OCI-LY7 (cell line): ENCODE measurements at regions not wholly inside any gene's neighbourhood (a gene's known extent, or its start where the extent isn't known, plus 50 kb on each side); places are given as distances from the start of the nearest gene placed in this dataset.

Experiments
- CTCF ChIP-seq: fragments of 200-600 bp; sonication (generic); conservative IDR thresholded peaks from 2 replicates; pipeline ENCODE4 v1.5.1; 2014; ENCODE audit warnings: mild to moderate bottlenecking, antibody characterized with exemption, low read length, moderate library complexity, mixed read lengths
- EZH2phosphoT487 ChIP-seq: fragments of 200-600 bp; sonication (generic); IDR thresholded peaks from 2 replicates; pipeline ENCODE4 v1.6.1; 2018; ENCODE audit warnings: low read depth, borderline replicate concordance, mild to moderate bottlenecking, mixed run types, antibody characterized with exemption, low read length, moderate library complexity, mixed read lengths

DNA sequence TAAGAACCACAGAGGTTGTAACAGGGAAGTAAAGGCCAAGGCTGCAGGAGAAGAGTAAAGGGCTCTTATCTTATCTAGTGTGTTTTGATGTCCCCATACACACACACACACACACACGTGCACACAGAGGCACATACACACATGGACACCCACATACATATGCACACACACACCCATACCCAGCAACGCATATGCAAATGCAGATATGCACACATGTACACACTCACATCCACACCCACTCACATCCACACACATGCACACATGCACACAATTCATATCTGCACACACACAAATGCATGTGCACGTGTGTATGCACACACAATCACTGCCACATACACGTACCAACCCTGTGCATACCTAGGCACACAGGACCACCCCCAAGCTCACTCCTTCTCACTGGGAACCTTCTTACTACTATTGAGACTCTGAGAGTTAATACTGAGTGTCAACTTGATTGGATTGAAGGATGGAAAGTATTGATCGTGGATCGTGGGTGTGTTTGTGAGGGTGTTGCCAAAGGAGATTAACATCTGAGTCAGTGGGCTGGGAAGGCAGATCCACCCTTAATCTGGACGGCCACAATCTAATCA lies 99.0 kb upstream of the AKAP13 start:
- no peak for TF ChIP-seq CTCF
- TF ChIP-seq EZH2phosphoT487: no peak
